HS-5 (cell line): ENCODE measurements at regions not wholly inside any gene's neighbourhood (a gene's known extent, or its start where the extent isn't known, plus 50 kb on each side); places are given as distances from the start of the nearest gene placed in this dataset.
A peak's percentile ranks its signal among the peaks of the same experiment; 100 is the strongest.
"Not testable (repeated sequence)": the region's sequence is repeated elsewhere in the genome, so short reads cannot be mapped to it uniquely, and the experiment has no call there.

Experiments used
- DNase-seq: peaks from one replicate; pipeline ENCODE4 v3.0.0-alpha.2; 2012; ENCODE audit warnings: low read depth

- DNase-seq, result no peak
Observed at GRCh38 chr7:116377721-116378120, 121.8 kb upstream of the CAV2 start.

DNA sequence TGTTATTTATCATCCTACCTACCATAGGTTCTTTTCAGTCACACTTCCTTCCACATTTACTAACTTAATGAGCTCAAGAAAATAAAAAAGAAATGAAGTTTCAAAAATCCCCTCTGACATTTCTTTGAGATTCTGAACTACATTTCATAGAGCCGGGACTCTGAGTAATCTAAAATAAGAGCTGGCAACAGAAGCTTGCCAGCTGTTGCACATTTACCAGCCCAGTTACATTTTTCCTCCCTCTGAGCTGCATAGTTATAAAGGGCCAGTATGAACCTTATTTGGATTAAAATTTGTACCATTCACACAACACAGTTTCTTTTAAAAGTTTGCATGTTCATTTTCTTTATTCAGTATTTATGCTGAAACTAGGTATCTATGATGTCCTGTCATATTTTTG, 119.5 kb upstream of the CAV2 start:
- no peak for DNase-seq

DNA sequence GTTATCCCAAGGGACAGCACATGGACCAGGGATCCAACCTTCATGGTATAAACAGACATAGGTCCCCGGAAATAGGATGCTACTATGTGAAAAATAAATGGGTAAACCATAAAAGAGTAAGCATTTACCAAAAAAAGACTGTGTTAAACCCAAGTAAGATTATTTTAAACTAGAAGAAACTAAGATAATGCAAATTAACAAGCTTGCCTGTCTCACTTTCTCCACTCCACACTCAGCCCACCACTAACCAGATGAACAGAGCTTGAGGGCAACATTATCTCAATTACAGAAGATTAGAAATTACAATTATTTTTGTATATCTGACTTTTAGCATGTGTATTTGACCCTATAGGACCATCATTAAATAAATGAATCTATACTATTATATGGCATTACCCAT, 117.2 kb upstream of the CAV2 start:
- DNase-seq, result no peak

- no peak for DNase-seq
Observed at GRCh38 chr7:116384936-116385635, 114.5 kb upstream of the CAV2 start.

DNA sequence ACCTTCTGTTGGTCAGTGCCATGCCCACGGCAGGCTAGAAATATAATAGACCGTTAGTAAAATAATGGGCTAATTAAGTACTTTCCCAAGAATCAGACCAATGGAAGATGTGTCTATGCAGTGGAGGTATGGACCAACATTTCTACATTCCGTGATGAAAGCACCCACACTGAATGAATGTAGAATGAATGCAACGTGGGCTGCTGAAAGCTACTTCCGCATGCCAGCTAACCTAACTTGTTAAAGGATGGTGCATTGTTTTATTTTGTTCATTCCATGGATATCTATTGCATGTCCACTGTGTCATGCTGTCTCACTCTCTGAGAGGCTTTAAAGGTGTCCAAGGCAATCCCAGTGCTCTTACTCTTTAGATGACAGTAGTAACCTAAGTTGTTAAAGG, 112.9 kb upstream of the CAV2 start:
- DNase-seq, result no peak

- DNase-seq, result no peak
Observed at GRCh38 chr7:116390363-116390762, 109.2 kb upstream of the CAV2 start.

DNA sequence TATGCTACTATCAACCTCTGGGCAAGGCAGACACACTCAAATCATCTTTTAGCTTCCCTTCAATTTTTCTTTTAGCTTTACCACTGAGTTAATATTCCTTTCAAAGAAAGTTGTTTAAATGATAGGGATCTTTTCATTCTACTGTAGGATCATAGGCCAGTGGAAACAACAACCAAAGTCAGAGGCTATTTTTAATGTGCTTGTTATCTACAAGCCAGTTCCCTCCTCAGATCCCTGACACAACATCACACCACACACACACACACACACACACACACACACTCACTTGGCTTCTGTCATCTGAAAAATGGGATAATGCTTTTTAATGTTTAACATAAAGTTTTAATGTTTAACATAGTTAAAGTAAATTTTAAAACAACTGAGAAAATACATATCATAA, 106.7 kb upstream of the CAV2 start:
- DNase-seq, result no peak

GRCh38 chr7:116393654-116394053, 105.9 kb upstream of the CAV2 start:
- DNase-seq, result no peak

- DNase-seq, result no peak
Observed at GRCh38 chr7:116394106-116394505, 105.4 kb upstream of the CAV2 start.

GRCh38 chr7:116395141-116395791, 104.3 kb upstream of the CAV2 start:
- DNase-seq, result peak; percentile 64

DNA sequence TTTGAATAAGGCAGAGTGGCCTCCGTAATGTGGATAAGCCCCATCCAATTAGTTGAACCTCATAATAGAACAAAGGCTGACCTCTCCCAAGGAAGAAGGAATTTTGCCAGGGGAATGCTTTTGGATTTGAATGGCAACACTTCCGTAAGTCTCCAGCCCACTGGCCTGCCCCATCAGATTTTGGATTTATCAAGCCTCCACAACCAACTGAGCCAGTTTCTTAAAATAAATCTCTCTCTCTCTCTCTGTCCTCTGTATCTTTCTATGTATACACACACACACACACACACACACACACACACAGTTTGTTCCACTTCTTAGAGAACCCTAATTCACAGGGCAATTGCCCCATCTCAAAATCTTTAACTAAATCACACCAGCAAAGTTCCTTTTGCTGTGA, 100.9 kb upstream of the CAV2 start:
- no peak for DNase-seq

GRCh38 chr7:116399819-116400218, 99.7 kb upstream of the CAV2 start:
- DNase-seq, result peak; percentile 29

DNA sequence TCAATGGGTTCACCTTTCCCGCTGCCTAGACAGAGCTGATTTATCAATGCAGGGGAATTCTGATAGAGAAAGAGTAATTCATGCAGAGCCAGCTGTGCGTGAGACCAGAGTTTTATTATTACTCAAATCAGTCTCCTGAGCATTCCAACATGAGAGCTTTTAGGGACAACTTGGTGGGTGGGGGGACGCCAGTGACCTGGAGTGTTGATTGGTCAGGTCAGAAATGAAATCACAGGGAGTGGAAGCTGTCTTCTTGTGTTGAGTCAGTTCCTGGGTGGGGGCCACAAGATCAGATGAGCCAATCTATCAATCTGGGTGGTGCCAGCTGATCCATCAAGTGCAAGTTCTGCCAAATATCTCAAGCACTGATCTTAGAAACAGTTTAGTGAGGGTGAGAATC, 99.0 kb upstream of the CAV2 start:
- DNase-seq, result no peak

DNA sequence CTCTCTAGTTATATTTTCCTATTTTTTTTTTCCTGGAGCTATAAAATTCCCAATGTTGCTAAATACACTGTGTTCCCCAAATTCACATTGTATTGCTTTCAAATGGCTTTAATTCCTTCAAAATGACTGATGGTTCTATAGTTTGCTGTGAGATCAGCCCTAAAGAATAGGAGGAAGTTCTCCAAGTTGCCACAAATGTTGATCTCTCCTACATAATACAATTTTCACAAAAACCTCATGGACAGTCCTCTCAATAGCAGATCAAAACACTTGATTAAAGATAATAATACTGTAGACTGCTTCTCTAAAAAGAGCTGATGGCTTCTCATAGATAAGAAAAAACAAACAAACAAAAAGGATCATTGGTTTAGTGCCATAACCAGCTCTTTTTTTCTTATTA, 97.8 kb upstream of the CAV2 start:
- DNase-seq, result no peak

DNA sequence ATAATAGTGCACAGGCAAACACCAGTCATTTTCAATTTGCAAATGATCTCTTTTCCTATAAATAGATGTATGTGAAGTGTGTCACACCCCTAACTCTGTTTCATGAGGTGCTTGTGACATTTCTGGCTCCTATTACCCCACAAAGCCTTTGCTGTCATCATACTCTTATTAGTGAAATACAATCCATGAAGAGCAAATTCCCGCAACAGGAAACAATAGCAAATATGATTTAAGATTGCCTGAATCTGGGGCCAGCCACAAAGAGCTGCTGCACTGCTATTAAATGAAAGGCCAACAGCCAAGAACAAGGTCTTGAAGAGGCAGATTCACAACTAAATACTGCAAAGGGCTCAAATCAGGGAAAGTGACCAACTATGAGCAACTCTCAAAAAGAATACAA, 96.3 kb upstream of the CAV2 start:
- no peak for DNase-seq

DNA sequence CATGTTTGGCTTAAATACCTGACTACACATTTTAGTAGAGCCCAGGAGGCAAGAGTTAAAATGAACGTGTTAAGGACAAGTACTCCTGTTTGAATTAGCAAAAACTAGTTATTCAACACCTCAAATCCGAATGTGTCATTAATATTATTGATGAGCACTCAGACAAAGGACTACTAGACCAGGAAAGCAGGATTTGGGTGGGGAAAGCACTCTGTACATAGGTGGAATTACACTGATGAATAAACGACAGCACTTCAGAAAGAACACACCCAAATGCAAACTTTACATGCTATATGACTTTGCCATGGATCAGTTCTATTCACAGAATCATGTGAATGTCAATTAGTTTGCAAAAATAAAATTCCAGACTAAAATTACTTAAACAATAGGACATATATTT, 95.1 kb upstream of the CAV2 start:
- no peak for DNase-seq

DNA sequence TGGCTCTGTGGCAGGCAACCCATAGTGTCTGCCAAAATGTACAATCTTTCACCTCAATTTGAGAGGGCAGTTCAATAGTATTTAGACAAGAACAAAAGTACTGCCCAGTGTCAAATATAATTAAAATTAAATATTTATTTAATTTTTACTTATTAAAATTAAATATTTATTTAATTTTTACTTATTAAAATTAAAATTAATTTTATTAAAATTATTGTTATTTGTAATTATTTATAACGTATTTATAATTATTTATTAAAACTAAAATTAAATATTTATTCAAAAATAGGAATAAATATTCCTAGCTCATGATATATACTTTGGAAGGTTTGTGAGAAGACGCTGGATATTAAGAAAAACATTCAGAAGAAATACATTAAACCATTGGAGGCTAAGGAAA, 93.7 kb upstream of the CAV2 start:
- no peak for DNase-seq

- DNase-seq, result no peak
Observed at GRCh38 chr7:116407165-116407564, 92.4 kb upstream of the CAV2 start.

- DNase-seq, result no peak
Observed at GRCh38 chr7:116408166-116408565, 91.4 kb upstream of the CAV2 start.

GRCh38 chr7:116408831-116409453, 90.6 kb upstream of the CAV2 start:
- DNase-seq, result not testable (repeated sequence)

GRCh38 chr7:116410694-116411093, 88.8 kb upstream of the CAV2 start:
- DNase-seq, result not testable (repeated sequence)

DNA sequence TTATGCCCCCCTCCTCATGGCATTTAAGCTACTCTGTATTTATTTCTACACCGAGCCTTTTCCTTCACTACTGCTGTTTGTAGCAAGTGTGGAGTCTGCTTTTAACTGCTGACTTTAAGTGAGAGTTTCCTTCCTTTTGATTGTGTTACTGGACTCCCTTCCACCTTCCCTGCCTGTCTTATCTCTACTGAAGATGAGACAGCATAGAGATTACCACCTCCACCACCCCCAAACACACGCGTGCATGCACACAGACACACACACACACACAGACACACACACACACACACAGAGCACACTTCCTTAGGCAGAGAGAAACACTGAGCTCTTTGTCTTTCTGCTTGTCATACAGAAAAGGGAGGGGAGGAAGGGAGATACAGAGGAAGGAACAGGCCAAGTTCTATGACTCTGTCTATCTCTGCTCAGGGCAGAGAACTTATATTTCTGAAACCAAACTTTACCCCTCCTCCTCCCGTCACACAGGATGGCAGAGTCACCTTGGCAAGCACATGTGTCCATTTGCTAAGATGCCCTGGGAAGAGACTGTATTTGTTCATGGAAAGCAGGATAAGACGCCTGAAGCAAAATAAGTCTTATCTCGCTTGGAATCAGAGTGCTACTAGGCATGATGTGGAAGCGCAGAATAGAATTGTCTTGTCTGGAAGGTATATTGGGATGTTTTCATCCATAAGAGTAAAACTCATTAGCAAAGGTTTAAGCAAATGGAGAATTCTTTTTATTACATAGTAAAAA, 81.8 kb upstream of the CAV2 start:
- no peak for DNase-seq

GRCh38 chr7:116418524-116418923, 81.0 kb upstream of the CAV2 start:
- no peak for DNase-seq
